GM11168 (cell line): ENCODE measurements at regions not wholly inside any gene's neighbourhood (a gene's known extent, or its start where the extent isn't known, plus 50 kb on each side); places are given as distances from the start of the nearest gene placed in this dataset.

Experiments
- in situ Hi-C: fragments of 300-500 bp; cut with MboI; formaldehyde crosslinking; loops from one replicate; pipeline ENCODE4 v1.12.0; 2022; ENCODE audit warnings: low sequenced_read_pairs; ENCODE audit not compliant: unreplicated experiment

GRCh38 chr20:17077030-17077429 is 149.8 kb upstream of the PCSK2 start:
- in situ Hi-C loops: no loop called here

GRCh38 chr20:17083738-17084137 is 143.1 kb upstream of the PCSK2 start:
- in situ Hi-C loops: no loop called here

- in situ Hi-C loops: no loop called here
Measured at GRCh38 chr20:17084909-17085308, 141.9 kb upstream of the PCSK2 start.

- in situ Hi-C loops: no loop called here
Measured at GRCh38 chr20:17093782-17094181, 133.1 kb upstream of the PCSK2 start.

- in situ Hi-C loops: no loop called here
Measured at GRCh38 chr20:17097603-17098002, 129.2 kb upstream of the PCSK2 start.

GRCh38 chr20:17100506-17100905 is 126.3 kb upstream of the PCSK2 start:
- in situ Hi-C loops: no loop called here

GRCh38 chr20:17107127-17107526 is 119.7 kb upstream of the PCSK2 start:
- in situ Hi-C loops: no loop called here

GRCh38 chr20:17108896-17109295 is 117.9 kb upstream of the PCSK2 start:
- in situ Hi-C loops: no loop called here

GRCh38 chr20:17109307-17109706 is 117.5 kb upstream of the PCSK2 start:
- in situ Hi-C loops: no loop called here

GRCh38 chr20:17128206-17128605 is 98.6 kb upstream of the PCSK2 start:
- in situ Hi-C loops: no loop called here

- in situ Hi-C loops: no loop called here
Measured at GRCh38 chr20:17129089-17129488, 97.8 kb upstream of the PCSK2 start.

GRCh38 chr20:17137692-17138091 is 89.1 kb upstream of the PCSK2 start:
- in situ Hi-C loops: no loop called here

- in situ Hi-C loops: no loop called here
Measured at GRCh38 chr20:17138237-17138636, 88.6 kb upstream of the PCSK2 start.

GRCh38 chr20:17140894-17141293 is 85.9 kb upstream of the PCSK2 start:
- in situ Hi-C loops: no loop called here

GRCh38 chr20:17141568-17141967 is 85.3 kb upstream of the PCSK2 start:
- in situ Hi-C loops: no loop called here

GRCh38 chr20:17142666-17143065 is 84.2 kb upstream of the PCSK2 start:
- in situ Hi-C loops: no loop called here

GRCh38 chr20:17150858-17151257 is 76.0 kb upstream of the PCSK2 start:
- in situ Hi-C loops: no loop called here

- in situ Hi-C loops: no loop called here
Measured at GRCh38 chr20:17155401-17155800, 71.4 kb upstream of the PCSK2 start.

GRCh38 chr20:17158701-17159100 is 68.1 kb upstream of the PCSK2 start:
- in situ Hi-C loops: no loop called here

- in situ Hi-C loops: no loop called here
Measured at GRCh38 chr20:17161673-17162481, 65.0 kb upstream of the PCSK2 start.

- in situ Hi-C loops: no loop called here
Measured at GRCh38 chr20:17168026-17168612, 58.7 kb upstream of the PCSK2 start.

GRCh38 chr20:17169585-17170136 is 57.2 kb upstream of the PCSK2 start:
- in situ Hi-C loops: no loop called here
